Astrocyte of the cerebellum (primary cell): ENCODE measurements at regions not wholly inside any gene's neighbourhood (a gene's known extent, or its start where the extent isn't known, plus 50 kb on each side); places are given as distances from the start of the nearest gene placed in this dataset.

Experiments used
- DNase-seq: peaks from one replicate; pipeline ENCODE4 v3.0.0-alpha.2; 2011; ENCODE audit warnings: low read depth
- H3K4me3 ChIP-seq: 2 replicates; pipeline ENCODE4 v1.5.1; 2011; ENCODE audit warnings: mild to moderate bottlenecking, low read depth, low read length, moderate library complexity
- CTCF ChIP-seq: IDR thresholded peaks from 2 replicates; pipeline ENCODE4 v1.5.1; 2012; ENCODE audit warnings: low read length, low read depth, moderate library complexity, mild to moderate bottlenecking; ENCODE audit errors: missing control alignments
- in situ Hi-C: cut with HindIII; loops from 2 replicates; pipeline ENCODE4 v1.10.0; 2017; ENCODE audit warnings: low sequenced_read_pairs

DNA sequence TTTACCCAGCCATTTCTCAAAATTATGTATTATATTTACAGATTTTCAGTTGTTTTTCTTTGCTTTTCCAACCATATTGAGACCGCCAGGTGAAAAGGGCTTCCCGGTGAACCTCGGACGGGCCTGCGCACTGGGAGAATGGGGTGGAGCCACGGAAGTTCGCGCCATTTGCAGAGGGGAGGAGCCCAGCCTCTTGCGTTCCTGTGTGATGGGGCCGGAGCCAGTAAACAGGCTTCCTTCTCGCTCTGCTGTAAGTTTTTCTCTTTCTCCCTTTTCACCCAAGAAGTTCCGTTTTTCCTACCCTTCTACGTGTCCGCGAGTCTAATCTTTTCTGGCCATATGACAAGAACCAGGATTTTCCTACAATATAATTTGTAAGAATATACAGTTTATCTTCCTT lies 1108.8 kb upstream of the SEL1L start:
- peak overlapping the region; percentile 30 for H3K4me3 ChIP-seq
- no peak for DNase-seq
- in situ Hi-C loops = no loop called here
- no peak for TF ChIP-seq CTCF

DNA sequence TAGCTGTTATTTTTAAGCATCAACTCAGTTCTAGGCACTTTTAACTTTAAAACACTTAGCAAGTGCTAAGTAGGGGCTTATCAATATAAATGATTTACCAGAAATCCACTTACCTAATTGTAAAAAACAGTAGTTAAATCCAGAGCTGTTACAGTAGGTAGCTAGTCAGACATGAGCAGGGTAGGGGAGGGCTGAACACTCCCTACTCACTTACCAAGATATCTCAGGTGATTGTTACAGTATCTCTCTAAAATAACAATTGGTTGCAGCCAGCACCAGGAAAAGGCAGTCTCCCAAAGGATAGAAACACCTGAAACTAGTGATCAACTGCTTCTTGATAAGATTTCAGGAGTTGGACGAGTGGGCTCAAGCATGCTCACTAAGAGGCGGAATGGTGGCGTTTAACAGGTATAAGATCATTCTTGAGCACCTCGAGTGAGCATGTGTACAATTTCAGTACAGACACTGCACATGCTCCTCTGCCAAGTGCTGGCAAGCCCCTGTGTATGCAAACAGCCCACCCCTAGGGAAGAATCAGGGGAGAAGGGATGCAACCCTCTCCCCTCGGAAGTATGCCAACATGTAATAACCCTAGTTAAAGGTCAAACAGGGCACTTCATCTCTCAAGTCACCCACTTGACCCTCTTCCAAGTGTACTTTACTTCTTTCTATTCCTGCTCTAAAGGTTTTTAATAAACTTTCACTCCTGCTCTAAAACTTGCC lies 1113.6 kb upstream of the SEL1L start:
- no peak for DNase-seq
- in situ Hi-C loops = no loop called here
- no peak overlapping the region for H3K4me3 ChIP-seq
- TF ChIP-seq CTCF = no peak

DNA sequence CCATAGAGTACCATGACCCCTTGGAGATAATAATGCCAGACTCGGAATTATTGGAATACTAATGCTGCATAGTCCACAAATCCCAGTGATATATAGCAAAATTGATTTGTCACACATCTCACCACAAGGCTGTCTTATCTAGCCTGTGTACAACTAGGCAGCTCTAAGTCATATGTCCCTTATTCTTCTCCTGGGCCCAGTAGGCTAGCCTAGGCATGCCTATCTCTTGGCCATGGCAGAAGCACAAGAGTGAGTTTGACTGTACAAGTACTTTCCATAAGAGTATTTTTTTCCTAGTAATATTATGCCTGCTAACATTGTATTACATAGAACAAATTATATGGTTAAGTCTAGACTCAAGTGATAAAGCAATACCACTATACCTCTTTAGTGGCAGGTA lies 1122.1 kb upstream of the SEL1L start:
- no peak overlapping the region for H3K4me3 ChIP-seq
- DNase-seq = no peak
- TF ChIP-seq CTCF = no peak
- in situ Hi-C loops = no loop called here

GRCh38 chr14:82657186-82657675 lies 1123.6 kb upstream of the SEL1L start:
- in situ Hi-C loops = no loop called here
- no peak for TF ChIP-seq CTCF
- DNase-seq = no peak
- no peak overlapping the region for H3K4me3 ChIP-seq

GRCh38 chr14:82661258-82661657 lies 1127.6 kb upstream of the SEL1L start:
- DNase-seq = no peak
- TF ChIP-seq CTCF = no peak
- in situ Hi-C loops = no loop called here
- H3K4me3 ChIP-seq = no peak overlapping the region

GRCh38 chr14:82667006-82667405 lies 1133.4 kb upstream of the SEL1L start:
- no peak overlapping the region for H3K4me3 ChIP-seq
- no peak for DNase-seq
- no peak for TF ChIP-seq CTCF
- in situ Hi-C loops = no loop called here

DNA sequence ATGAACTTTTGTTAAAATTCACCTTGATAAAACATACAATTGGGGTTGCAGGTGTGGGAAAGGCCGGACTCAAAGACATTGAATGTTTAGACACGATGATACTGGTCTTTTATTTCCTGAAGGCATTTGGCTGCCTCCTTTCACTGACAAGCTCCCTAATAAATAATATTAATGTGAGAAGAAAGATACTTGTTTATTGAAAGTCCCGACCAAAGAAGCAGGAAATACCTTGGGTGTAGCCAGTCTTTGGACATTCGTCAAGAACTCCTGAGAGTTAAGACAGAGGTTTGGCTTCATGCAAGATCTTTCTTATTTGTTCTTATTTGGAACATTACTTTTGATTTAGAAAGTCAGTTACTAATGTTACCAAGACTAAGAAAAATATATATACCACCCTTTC lies 1133.8 kb upstream of the SEL1L start:
- in situ Hi-C loops = no loop called here
- no peak for TF ChIP-seq CTCF
- DNase-seq = no peak

More for the DNA sequence above, 1133.8 kb upstream of the SEL1L start:
- H3K4me3 ChIP-seq = no peak overlapping the region
